OCI-LY7 (cell line): ENCODE measurements at regions not wholly inside any gene's neighbourhood (a gene's known extent, or its start where the extent isn't known, plus 50 kb on each side); places are given as distances from the start of the nearest gene placed in this dataset.

Experiments
- CTCF ChIP-seq: fragments of 200-600 bp; sonication (generic); conservative IDR thresholded peaks from 2 replicates; pipeline ENCODE4 v1.5.1; 2014; ENCODE audit warnings: mild to moderate bottlenecking, antibody characterized with exemption, low read length, moderate library complexity, mixed read lengths
- EZH2phosphoT487 ChIP-seq: fragments of 200-600 bp; sonication (generic); IDR thresholded peaks from 2 replicates; pipeline ENCODE4 v1.6.1; 2018; ENCODE audit warnings: low read depth, borderline replicate concordance, mild to moderate bottlenecking, mixed run types, antibody characterized with exemption, low read length, moderate library complexity, mixed read lengths

DNA sequence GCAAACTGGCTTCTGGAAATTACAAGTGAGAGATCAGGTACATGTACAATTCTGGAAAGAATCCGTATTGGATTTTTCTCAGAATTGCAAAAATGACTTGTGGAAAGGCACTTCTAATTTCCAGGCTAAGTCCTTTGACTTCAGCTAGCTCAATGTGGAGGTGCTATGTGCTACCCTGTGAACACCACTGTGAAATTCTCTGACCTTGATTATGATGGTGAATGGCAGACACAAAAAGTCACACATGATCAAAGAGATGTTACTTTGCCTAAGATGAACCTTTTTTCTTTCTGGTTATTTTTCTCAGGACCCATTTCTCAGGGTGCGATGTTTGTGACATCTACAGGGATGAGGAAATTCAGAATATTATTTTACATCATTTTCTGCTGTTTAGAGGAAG, 856.6 kb upstream of the VRK2 start:
- TF ChIP-seq CTCF (no peak), EZH2phosphoT487 (no peak)
